ENCODE measurements at regions not wholly inside any gene's neighbourhood (a gene's known extent, or its start where the extent isn't known, plus 50 kb on each side); places are given as distances from the start of the nearest gene placed in this dataset.

GRCh38 chr4:29900336-29900735, 819.8 kb upstream of the PCDH7 start (continued):
- TF ChIP-seq EP300 (conservative IDR thresholded peaks at IDR 0.05; ENCODE audit: poor library complexity, severe bottlenecking) (no peak), SMC3 (conservative IDR thresholded peaks at IDR 0.05; ENCODE audit: poor library complexity) (no peak)

- no peaks in the 10 kb centered on the region for H3F3A ChIP-seq (ENCODE audit: insufficient read depth, low read length, poor library complexity, severe bottlenecking)
- no peaks in the 10 kb centered on the region for H3K9me2 ChIP-seq (ENCODE audit: insufficient read depth, low read length)
- TF ChIP-seq POLR2AphosphoS5 (IDR thresholded peaks at IDR 0.05) (no peak), EP300 (conservative IDR thresholded peaks at IDR 0.05; ENCODE audit: poor library complexity, severe bottlenecking) (no peak), CTCF (IDR thresholded peaks at IDR 0.05; ENCODE audit: poor library complexity, severe bottlenecking) (no peak), MXI1 (conservative IDR thresholded peaks at IDR 0.05; ENCODE audit: poor library complexity, severe bottlenecking) (no peak), SMC3 (conservative IDR thresholded peaks at IDR 0.05; ENCODE audit: poor library complexity) (no peak), EZH2 (IDR thresholded peaks at IDR 0.05; ENCODE audit: borderline replicate concordance, insufficient read depth, low read length, poor library complexity, severe bottlenecking) (no peak), REST (IDR thresholded peaks at IDR 0.05; ENCODE audit: borderline replicate concordance) (no peak), TAF1 (IDR thresholded peaks at IDR 0.05; ENCODE audit: low read depth) (no peak), RAD21 (conservative IDR thresholded peaks at IDR 0.05) (no peak)
- H4K20me1 ChIP-seq (ENCODE audit: insufficient read depth), result no peaks in the 10 kb centered on the region
- H3K36me3 ChIP-seq (ENCODE audit: insufficient read depth, low read length), result no peaks in the 10 kb centered on the region
- H3K9ac ChIP-seq (ENCODE audit: low read length), result no peak overlapping the region
- H3K79me2 ChIP-seq (replicated peaks; ENCODE audit: insufficient read depth, low read length), result no peaks in the 10 kb centered on the region
- H3K4me2 ChIP-seq (ENCODE audit: low read length), result no peak overlapping the region
- no peaks in the 10 kb centered on the region for H3K27me3 ChIP-seq (ENCODE audit: insufficient read depth, low read depth, low read length)
- no peak overlapping the region for H2AFZ ChIP-seq (ENCODE audit: low read depth, low read length)
- H3K27ac ChIP-seq (ENCODE audit: low read length), result no peak overlapping the region
- H3K4me3 ChIP-seq (ENCODE audit: low read length), result no peak overlapping the region
- H3K9me3 ChIP-seq (ENCODE audit: low read length), result no peaks in the 10 kb centered on the region
Measured at GRCh38 chr4:29908276-29908675, 811.9 kb upstream of the PCDH7 start.

GRCh38 chr4:29927895-29928294, 792.3 kb upstream of the PCDH7 start:
- H3F3A ChIP-seq (ENCODE audit: insufficient read depth, low read length, poor library complexity, severe bottlenecking), result no peaks in the 10 kb centered on the region
- H3K79me2 ChIP-seq (replicated peaks; ENCODE audit: insufficient read depth, low read length), result no peaks in the 10 kb centered on the region
- no peaks in the 10 kb centered on the region for H4K20me1 ChIP-seq (ENCODE audit: insufficient read depth)
- no peak overlapping the region for H3K4me2 ChIP-seq (ENCODE audit: low read length)
- no peaks in the 10 kb centered on the region for H3K9me2 ChIP-seq (ENCODE audit: insufficient read depth, low read length)
- no peaks in the 10 kb centered on the region for H3K27me3 ChIP-seq (ENCODE audit: insufficient read depth, low read depth, low read length)
- no peak overlapping the region for H2AFZ ChIP-seq (ENCODE audit: low read depth, low read length)
- no peaks in the 10 kb centered on the region for H3K36me3 ChIP-seq (ENCODE audit: insufficient read depth, low read length)
- no peak overlapping the region for H3K27ac ChIP-seq (ENCODE audit: low read length)
- H3K9me3 ChIP-seq (ENCODE audit: low read length), result no peaks in the 10 kb centered on the region
- no peak overlapping the region for H3K4me3 ChIP-seq (ENCODE audit: low read length)
- TF ChIP-seq CTCF (IDR thresholded peaks at IDR 0.05; ENCODE audit: poor library complexity, severe bottlenecking), result peak; percentile 49
- no peak for TF ChIP-seq TAF1 (IDR thresholded peaks at IDR 0.05; ENCODE audit: low read depth)
- TF ChIP-seq REST (IDR thresholded peaks at IDR 0.05; ENCODE audit: borderline replicate concordance), result no peak
- no peak for TF ChIP-seq EZH2 (IDR thresholded peaks at IDR 0.05; ENCODE audit: borderline replicate concordance, insufficient read depth, low read length, poor library complexity, severe bottlenecking)
- no peak for TF ChIP-seq SMC3 (conservative IDR thresholded peaks at IDR 0.05; ENCODE audit: poor library complexity)
- peak; percentile 73 for TF ChIP-seq EP300 (conservative IDR thresholded peaks at IDR 0.05; ENCODE audit: poor library complexity, severe bottlenecking)
- TF ChIP-seq POLR2AphosphoS5 (IDR thresholded peaks at IDR 0.05), result no peak
- TF ChIP-seq MXI1 (conservative IDR thresholded peaks at IDR 0.05; ENCODE audit: poor library complexity, severe bottlenecking), result no peak
- peak; percentile 52 for TF ChIP-seq RAD21 (conservative IDR thresholded peaks at IDR 0.05)
- no peak overlapping the region for H3K9ac ChIP-seq (ENCODE audit: low read length)

Data from neural cell (in vitro differentiated cells).